Ishikawa (cell line): ENCODE measurements at regions not wholly inside any gene's neighbourhood (a gene's known extent, or its start where the extent isn't known, plus 50 kb on each side); places are given as distances from the start of the nearest gene placed in this dataset.

ENCODE experiments used
- CEBPB ChIP-seq: IDR thresholded peaks from 2 replicates; pipeline ENCODE4 v1.6.1; 2012
- CREB1 ChIP-seq: IDR thresholded peaks from 2 replicates; pipeline ENCODE4 v1.6.1; 2012; ENCODE audit warnings: low read depth
- EGR1 ChIP-seq: IDR thresholded peaks from 2 replicates; pipeline ENCODE4 v1.6.1; 2012
- EP300 ChIP-seq: IDR thresholded peaks from 2 replicates; pipeline ENCODE4 v1.6.1; 2012; ENCODE audit warnings: borderline replicate concordance
- FOXM1 ChIP-seq: IDR thresholded peaks from 2 replicates; pipeline ENCODE4 v1.6.1; 2012; ENCODE audit warnings: low read depth, borderline replicate concordance
- NFIC ChIP-seq: IDR thresholded peaks from 2 replicates; pipeline ENCODE4 v1.6.1; 2012
- RAD21 ChIP-seq: IDR thresholded peaks from 2 replicates; pipeline ENCODE4 v1.6.1; 2012; ENCODE audit warnings: low read depth
- REST ChIP-seq: IDR thresholded peaks from 2 replicates; pipeline ENCODE4 v1.6.1; 2012; ENCODE audit warnings: low read depth, mild to moderate bottlenecking
- TAF1 ChIP-seq: IDR thresholded peaks from 2 replicates; pipeline ENCODE4 v1.6.1; 2012; ENCODE audit warnings: low read depth, mild to moderate bottlenecking
- TCF12 ChIP-seq: IDR thresholded peaks from 2 replicates; pipeline ENCODE4 v1.6.1; 2012; ENCODE audit warnings: low read depth
- TEAD4 ChIP-seq: IDR thresholded peaks from 2 replicates; pipeline ENCODE4 v1.6.1; 2012
- YY1 ChIP-seq: IDR thresholded peaks from 2 replicates; pipeline ENCODE4 v1.6.1; 2012; ENCODE audit warnings: low read depth
- ZBTB7A ChIP-seq: IDR thresholded peaks from 2 replicates; pipeline ENCODE4 v1.6.1; 2012; ENCODE audit warnings: low read depth
- TF ChIP-seq, protein P1 (sequence below): IDR thresholded peaks from 2 replicates; pipeline ENCODE4 v1.6.1; 2012
- TF ChIP-seq, protein P2 (sequence below): IDR thresholded peaks from 2 replicates; pipeline ENCODE4 v1.6.1; 2012

DNA sequence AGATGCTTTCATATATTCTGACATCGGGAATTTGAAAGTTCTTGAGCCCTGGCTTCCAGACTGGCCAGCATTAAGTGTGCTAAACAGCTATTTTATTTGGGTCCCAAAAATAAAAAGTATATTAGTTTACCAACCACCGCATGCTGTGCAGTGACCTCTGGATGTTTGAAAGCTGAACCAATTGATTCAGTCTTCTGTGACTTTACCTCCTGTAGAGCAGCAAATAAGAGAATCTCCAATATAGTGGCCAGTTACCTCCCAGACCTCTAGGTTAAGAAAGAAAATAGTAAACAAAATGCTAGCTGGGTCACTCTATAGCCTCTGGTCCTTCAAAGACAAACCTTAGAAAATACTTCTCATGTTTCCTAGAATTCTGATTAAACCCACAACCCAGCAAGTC, 424.6 kb upstream of the NFE2L3 start:
- TF ChIP-seq REST (no peak), TAF1 (no peak), EGR1 (no peak), CEBPB (no peak), YY1 (no peak), TCF12 (no peak), ZBTB7A (no peak), NFIC (no peak), CREB1 (no peak), FOXM1 (no peak), TEAD4 (no peak), RAD21 (no peak)
- TF ChIP-seq, protein P1, sequence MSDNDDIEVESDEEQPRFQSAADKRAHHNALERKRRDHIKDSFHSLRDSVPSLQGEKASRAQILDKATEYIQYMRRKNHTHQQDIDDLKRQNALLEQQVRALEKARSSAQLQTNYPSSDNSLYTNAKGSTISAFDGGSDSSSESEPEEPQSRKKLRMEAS, result no peak
- TF ChIP-seq, protein P2, sequence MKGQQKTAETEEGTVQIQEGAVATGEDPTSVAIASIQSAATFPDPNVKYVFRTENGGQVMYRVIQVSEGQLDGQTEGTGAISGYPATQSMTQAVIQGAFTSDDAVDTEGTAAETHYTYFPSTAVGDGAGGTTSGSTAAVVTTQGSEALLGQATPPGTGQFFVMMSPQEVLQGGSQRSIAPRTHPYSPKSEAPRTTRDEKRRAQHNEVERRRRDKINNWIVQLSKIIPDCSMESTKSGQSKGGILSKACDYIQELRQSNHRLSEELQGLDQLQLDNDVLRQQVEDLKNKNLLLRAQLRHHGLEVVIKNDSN, result no peak

DNA sequence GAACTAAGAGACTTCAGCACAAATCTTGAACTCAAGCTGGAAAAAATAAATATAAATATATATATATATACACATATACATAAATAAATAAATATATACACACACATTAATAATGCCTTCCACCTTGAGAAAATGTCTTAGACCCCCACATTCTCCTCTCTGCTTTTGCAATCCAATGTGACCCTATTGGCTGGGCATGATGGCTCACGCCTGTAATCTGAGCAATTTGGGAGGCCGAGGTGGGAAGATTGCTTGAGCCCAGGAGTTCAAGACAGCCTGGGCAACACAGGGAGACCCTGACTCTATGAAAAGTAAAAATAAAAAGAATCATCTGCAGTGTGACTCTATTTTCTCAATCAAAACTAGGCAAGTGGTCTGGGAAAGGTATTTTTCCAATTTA, 424.1 kb upstream of the NFE2L3 start:
- TF ChIP-seq, protein P1, result no peak
- no peak for TF ChIP-seq FOXM1

DNA sequence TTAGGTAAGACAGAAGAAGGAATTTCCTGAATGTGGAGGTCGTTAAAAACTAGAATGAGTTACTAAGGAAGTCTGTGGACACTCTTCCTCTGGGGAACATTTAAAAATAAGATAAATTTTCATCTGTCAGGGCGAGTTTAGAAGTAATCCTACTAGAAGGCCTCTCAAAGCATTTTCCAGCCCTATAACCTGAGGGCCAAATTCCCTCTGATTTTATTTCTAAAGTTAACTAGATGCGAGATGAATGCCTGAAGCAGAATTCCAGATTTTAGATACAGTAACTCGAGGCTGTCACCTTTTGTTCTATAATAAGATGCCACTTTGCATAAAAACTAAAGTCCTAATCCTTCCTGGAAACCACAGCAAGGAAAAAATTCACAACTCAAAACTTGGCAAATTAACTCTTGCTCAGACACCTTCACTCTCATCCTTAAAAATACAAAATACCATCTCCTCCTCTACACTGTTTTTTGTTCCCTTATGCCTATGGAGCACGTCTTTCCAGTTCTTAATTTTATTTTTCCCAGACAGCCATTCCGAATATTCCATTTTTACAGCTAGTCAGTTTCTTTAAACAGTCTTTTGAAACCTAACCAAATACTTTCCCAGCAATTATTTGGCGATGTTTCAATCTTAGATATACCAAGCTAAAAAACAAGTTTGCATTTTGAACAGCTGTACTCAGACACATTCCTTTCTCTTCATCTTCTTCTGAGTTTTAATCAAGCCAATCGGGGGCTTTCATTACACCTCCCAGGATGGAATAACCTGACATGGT, 420.7 kb upstream of the NFE2L3 start:
- TF ChIP-seq EP300, result no peak
- no peak for TF ChIP-seq RAD21
- no peak for TF ChIP-seq YY1
- no peak for TF ChIP-seq FOXM1
- no peak for TF ChIP-seq TEAD4
- TF ChIP-seq, protein P1, result no peak
- no peak for TF ChIP-seq REST
- TF ChIP-seq EGR1, result no peak

DNA sequence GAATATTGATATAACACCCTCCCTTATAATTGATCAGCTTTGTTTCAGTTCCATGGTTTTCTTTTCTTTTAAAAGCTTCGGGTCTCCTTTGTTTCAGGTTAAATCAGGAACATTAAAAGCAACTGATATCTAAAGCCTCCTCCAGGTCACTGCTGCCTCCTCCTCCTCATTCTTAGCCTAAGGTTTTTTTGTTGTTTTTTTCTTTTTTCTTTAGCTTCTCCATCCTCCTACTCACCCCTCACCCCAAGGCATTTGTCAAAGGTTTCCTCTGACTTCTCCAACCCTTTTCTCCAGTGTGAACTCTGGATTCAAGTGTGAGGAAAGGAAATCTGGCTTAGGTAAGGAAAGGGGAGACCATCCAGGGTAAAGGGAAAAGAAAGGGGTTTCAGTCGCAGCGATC, 420.2 kb upstream of the NFE2L3 start:
- TF ChIP-seq CREB1 (no peak), YY1 (no peak), RAD21 (no peak), ZBTB7A (no peak), FOXM1 (no peak), TCF12 (no peak)
- TF ChIP-seq, protein P1, result no peak

DNA sequence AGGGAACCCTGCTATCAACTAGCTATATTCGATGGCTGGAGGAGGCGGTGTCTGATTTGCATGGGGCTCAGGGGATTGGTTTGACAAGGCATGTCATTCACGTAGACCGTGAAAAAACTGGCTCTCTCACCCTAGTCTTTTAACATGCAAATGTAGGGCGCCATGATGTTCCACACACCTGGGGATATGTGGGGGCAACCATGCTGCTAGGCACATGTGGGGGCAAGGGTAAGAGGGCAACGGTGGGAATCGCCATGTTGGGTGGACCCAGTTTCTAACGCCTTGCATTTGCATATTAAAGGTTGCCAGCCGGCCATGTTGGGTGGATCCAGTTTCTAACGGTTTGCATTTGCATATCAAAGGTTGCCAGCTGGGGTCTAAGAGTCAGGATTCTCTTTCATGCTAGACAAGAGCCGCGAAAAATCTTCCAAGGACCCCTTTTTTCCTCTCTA, 419.2 kb upstream of the NFE2L3 start:
- TF ChIP-seq, protein P1, result no peak
- TF ChIP-seq CEBPB (no peak), TAF1 (no peak), REST (no peak)
